ENCODE measurements at regions not wholly inside any gene's neighbourhood (a gene's known extent, or its start where the extent isn't known, plus 50 kb on each side); places are given as distances from the start of the nearest gene placed in this dataset.
"Not testable (repeated sequence)": the region's sequence is repeated elsewhere in the genome, so short reads cannot be mapped to it uniquely, and the experiment has no call there.

- no peak overlapping the region for H3K4me3 ChIP-seq (ENCODE audit: control insufficient read depth, low read depth, low read length)
- no peak for TF ChIP-seq CTCF (conservative IDR thresholded peaks at IDR 0.05; ENCODE audit: control insufficient read depth, insufficient read depth, low read depth, low read length)
- DNase-seq (ENCODE audit: low read depth), result peak; percentile 29
These were observed 50.8 kb upstream of the BOD1L1 start for GRCh38 chr4:13678186-13678924.

- DNase-seq (ENCODE audit: low read depth), result no peak
- TF ChIP-seq CTCF (conservative IDR thresholded peaks at IDR 0.05; ENCODE audit: control insufficient read depth, insufficient read depth, low read depth, low read length), result no peak
- no peak overlapping the region for H3K4me3 ChIP-seq (ENCODE audit: control insufficient read depth, low read depth, low read length)
These were observed 54.0 kb upstream of the BOD1L1 start for GRCh38 chr4:13681570-13681969.

DNA sequence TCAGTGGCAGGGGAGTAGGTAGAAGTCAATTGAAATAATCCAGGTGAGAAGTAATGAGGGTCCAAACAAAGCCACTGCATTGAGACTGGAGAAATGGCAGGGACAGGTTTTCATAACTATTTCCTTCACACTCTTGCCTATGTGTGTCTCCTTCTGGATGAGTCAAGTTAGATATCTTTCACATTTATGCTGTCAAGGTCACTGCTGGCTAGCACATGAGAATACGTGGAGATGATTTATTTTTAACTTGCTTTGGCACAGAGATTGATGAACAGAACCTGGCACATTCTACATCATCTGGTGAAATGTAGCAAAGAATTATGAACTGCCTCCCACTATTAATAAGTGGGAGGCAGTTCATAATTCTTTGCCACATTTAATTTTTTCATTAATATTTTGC lies 66.7 kb upstream of the BOD1L1 start:
- no peak for TF ChIP-seq CTCF (conservative IDR thresholded peaks at IDR 0.05; ENCODE audit: control insufficient read depth, insufficient read depth, low read depth, low read length)
- no peak for DNase-seq (ENCODE audit: low read depth)
- no peak overlapping the region for H3K4me3 ChIP-seq (ENCODE audit: control insufficient read depth, low read depth, low read length)

DNA sequence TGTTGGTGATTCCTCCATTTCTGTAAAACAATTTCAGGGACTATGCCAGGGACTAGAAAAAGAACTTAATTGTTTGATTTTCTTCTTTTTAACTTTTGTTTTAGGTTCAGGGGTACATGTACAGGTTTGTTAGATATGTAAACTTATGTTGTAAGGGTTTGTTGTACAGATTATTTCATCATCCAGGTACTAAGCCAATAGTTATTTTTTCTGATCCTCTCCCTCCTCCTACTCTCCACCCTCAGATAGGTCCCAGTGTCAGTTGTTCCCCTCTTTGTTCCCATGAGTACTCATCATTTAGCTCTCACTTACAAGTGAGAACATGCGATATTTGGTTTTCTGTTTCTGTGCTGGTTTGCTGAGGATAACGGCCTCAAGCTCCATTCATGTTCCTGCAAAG lies 70.8 kb upstream of the BOD1L1 start:
- no peak overlapping the region for H3K4me3 ChIP-seq (ENCODE audit: control insufficient read depth, low read depth, low read length)
- DNase-seq (ENCODE audit: low read depth), result no peak
- no peak for TF ChIP-seq CTCF (conservative IDR thresholded peaks at IDR 0.05; ENCODE audit: control insufficient read depth, insufficient read depth, low read depth, low read length)

GRCh38 chr4:13700021-13700857 lies 72.7 kb upstream of the BOD1L1 start:
- DNase-seq (ENCODE audit: low read depth), result peak; percentile 97
- H3K4me3 ChIP-seq (ENCODE audit: control insufficient read depth, low read depth, low read length), result no peak overlapping the region
- TF ChIP-seq CTCF (conservative IDR thresholded peaks at IDR 0.05; ENCODE audit: control insufficient read depth, insufficient read depth, low read depth, low read length), result no peak

DNA sequence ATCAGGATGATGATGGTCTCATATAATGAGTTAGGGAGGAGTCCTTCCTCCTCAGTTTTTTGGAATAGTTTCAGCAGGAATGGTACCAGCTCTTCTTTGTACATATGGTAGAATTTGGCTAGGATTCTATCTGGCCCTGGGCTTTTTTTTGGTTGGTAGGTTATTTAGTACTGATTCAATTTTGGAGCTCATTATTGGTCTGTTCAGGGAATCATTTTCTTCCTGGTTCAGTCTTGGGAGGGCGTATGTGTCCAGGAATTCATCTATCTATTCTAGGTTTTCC lies 73.3 kb upstream of the BOD1L1 start:
- H3K4me3 ChIP-seq (ENCODE audit: control insufficient read depth, low read depth, low read length); DNase-seq (ENCODE audit: low read depth): not testable (repeated sequence)

GRCh38 chr4:13701937-13702446 lies 74.5 kb upstream of the BOD1L1 start:
- no peak for TF ChIP-seq CTCF (conservative IDR thresholded peaks at IDR 0.05; ENCODE audit: control insufficient read depth, insufficient read depth, low read depth, low read length)
- peak; percentile 80 for DNase-seq (ENCODE audit: low read depth)
- H3K4me3 ChIP-seq (ENCODE audit: control insufficient read depth, low read depth, low read length), result no peak overlapping the region

All from fibroblast of mammary gland (primary cell).